ENCODE measurements at regions not wholly inside any gene's neighbourhood (a gene's known extent, or its start where the extent isn't known, plus 50 kb on each side); places are given as distances from the start of the nearest gene placed in this dataset.

- TF ChIP-seq EZH2 (IDR thresholded peaks at IDR 0.05; ENCODE audit: low read length, missing control alignments) = no peak
- TF ChIP-seq, protein P1, sequence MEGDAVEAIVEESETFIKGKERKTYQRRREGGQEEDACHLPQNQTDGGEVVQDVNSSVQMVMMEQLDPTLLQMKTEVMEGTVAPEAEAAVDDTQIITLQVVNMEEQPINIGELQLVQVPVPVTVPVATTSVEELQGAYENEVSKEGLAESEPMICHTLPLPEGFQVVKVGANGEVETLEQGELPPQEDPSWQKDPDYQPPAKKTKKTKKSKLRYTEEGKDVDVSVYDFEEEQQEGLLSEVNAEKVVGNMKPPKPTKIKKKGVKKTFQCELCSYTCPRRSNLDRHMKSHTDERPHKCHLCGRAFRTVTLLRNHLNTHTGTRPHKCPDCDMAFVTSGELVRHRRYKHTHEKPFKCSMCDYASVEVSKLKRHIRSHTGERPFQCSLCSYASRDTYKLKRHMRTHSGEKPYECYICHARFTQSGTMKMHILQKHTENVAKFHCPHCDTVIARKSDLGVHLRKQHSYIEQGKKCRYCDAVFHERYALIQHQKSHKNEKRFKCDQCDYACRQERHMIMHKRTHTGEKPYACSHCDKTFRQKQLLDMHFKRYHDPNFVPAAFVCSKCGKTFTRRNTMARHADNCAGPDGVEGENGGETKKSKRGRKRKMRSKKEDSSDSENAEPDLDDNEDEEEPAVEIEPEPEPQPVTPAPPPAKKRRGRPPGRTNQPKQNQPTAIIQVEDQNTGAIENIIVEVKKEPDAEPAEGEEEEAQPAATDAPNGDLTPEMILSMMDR (conservative IDR thresholded peaks at IDR 0.05 in 1 of 2, IDR thresholded peaks at IDR 0.05 in 1 of 2; ENCODE audit: low read depth in 1 of 2, low read length in 2 of 2) = no peak
- DNase-seq (ENCODE audit: low read depth in 2 of 2) = no peak
- Histone ChIP-seq H3K9me3 (ENCODE audit: control insufficient read depth, insufficient read depth, low read depth, low read length) (no peaks in the 10 kb centered on the region), H3K27ac (ENCODE audit: insufficient read depth, low read length) (no peak overlapping the region), H2AFZ (ENCODE audit: low read length) (no peak overlapping the region), H3K27me3 (ENCODE audit: control insufficient read depth, insufficient read depth, low read length) (no peaks in the 10 kb centered on the region), H3K4me2 (ENCODE audit: extremely low read depth, insufficient read depth, low read length) (no peak overlapping the region), H3K36me3 (ENCODE audit: control insufficient read depth, insufficient read depth, low read length) (no peaks in the 10 kb centered on the region), H3K9ac (ENCODE audit: insufficient read depth, low read length) (no peak overlapping the region), H3K4me3 (replicated peaks in 1 of 4; ENCODE audit: control extremely low read depth in 1 of 4, insufficient read depth in 1 of 4, low read depth in 3 of 4, low read length in 4 of 4) (no peak overlapping the region), H4K20me1 (ENCODE audit: control insufficient read depth, extremely low read depth, insufficient read depth, low read length) (no peaks in the 10 kb centered on the region), H3K79me2 (ENCODE audit: control insufficient read depth, insufficient read depth, low read length) (no peaks in the 10 kb centered on the region), H3K4me1 (ENCODE audit: control insufficient read depth, extremely low read depth, insufficient read depth, low read length) (no peaks in the 10 kb centered on the region)
Observed at GRCh38 chr11:134506046-134506445, 94.0 kb upstream of the B3GAT1 start.

GRCh38 chr11:134505125-134505524 lies 93.1 kb upstream of the B3GAT1 start:
- no peak for DNase-seq (ENCODE audit: low read depth in 2 of 2)
- Histone ChIP-seq H3K36me3 (ENCODE audit: control insufficient read depth, insufficient read depth, low read length) (no peaks in the 10 kb centered on the region), H3K4me2 (ENCODE audit: extremely low read depth, insufficient read depth, low read length) (no peak overlapping the region), H3K79me2 (ENCODE audit: control insufficient read depth, insufficient read depth, low read length) (no peaks in the 10 kb centered on the region), H3K4me3 (replicated peaks in 1 of 4; ENCODE audit: control extremely low read depth in 1 of 4, insufficient read depth in 1 of 4, low read depth in 3 of 4, low read length in 4 of 4) (no peak overlapping the region), H2AFZ (ENCODE audit: low read length) (no peak overlapping the region), H3K27ac (ENCODE audit: insufficient read depth, low read length) (no peak overlapping the region), H4K20me1 (ENCODE audit: control insufficient read depth, extremely low read depth, insufficient read depth, low read length) (no peaks in the 10 kb centered on the region), H3K9me3 (ENCODE audit: control insufficient read depth, insufficient read depth, low read depth, low read length) (no peaks in the 10 kb centered on the region), H3K9ac (ENCODE audit: insufficient read depth, low read length) (no peak overlapping the region), H3K27me3 (ENCODE audit: control insufficient read depth, insufficient read depth, low read length) (no peaks in the 10 kb centered on the region), H3K4me1 (ENCODE audit: control insufficient read depth, extremely low read depth, insufficient read depth, low read length) (no peaks in the 10 kb centered on the region)
- TF ChIP-seq, protein P1 (conservative IDR thresholded peaks at IDR 0.05 in 1 of 2, IDR thresholded peaks at IDR 0.05 in 1 of 2; ENCODE audit: low read depth in 1 of 2, low read length in 2 of 2) = no peak
- TF ChIP-seq EZH2 (IDR thresholded peaks at IDR 0.05; ENCODE audit: low read length, missing control alignments) = no peak

- H3K9me3 ChIP-seq (ENCODE audit: control insufficient read depth, insufficient read depth, low read depth, low read length) = no peaks in the 10 kb centered on the region
Observed at GRCh38 chr11:134504146-134504905, 92.3 kb upstream of the B3GAT1 start.

More at GRCh38 chr11:134504146-134504905, 92.3 kb upstream of the B3GAT1 start:
- H3K4me1 ChIP-seq (ENCODE audit: control insufficient read depth, extremely low read depth, insufficient read depth, low read length) = no peaks in the 10 kb centered on the region
- no peaks in the 10 kb centered on the region for H4K20me1 ChIP-seq (ENCODE audit: control insufficient read depth, extremely low read depth, insufficient read depth, low read length)
- H3K4me2 ChIP-seq (ENCODE audit: extremely low read depth, insufficient read depth, low read length) = no peak overlapping the region
- H3K79me2 ChIP-seq (ENCODE audit: control insufficient read depth, insufficient read depth, low read length) = no peaks in the 10 kb centered on the region
- no peak overlapping the region for H3K4me3 ChIP-seq (replicated peaks in 1 of 4; ENCODE audit: control extremely low read depth in 1 of 4, insufficient read depth in 1 of 4, low read depth in 3 of 4, low read length in 4 of 4)
- H3K36me3 ChIP-seq (ENCODE audit: control insufficient read depth, insufficient read depth, low read length) = no peaks in the 10 kb centered on the region
- no peak overlapping the region for H3K27ac ChIP-seq (ENCODE audit: insufficient read depth, low read length)
- H3K9ac ChIP-seq (ENCODE audit: insufficient read depth, low read length) = no peak overlapping the region
- TF ChIP-seq, protein P1 (conservative IDR thresholded peaks at IDR 0.05 in 1 of 2, IDR thresholded peaks at IDR 0.05 in 1 of 2; ENCODE audit: low read depth in 1 of 2, low read length in 2 of 2) = no peak
- no peak for TF ChIP-seq EZH2 (IDR thresholded peaks at IDR 0.05; ENCODE audit: low read length, missing control alignments)
- no peaks in the 10 kb centered on the region for H3K27me3 ChIP-seq (ENCODE audit: control insufficient read depth, insufficient read depth, low read length)
- no peak overlapping the region for H2AFZ ChIP-seq (ENCODE audit: low read length)
- DNase-seq (ENCODE audit: low read depth in 2 of 2) = no peak
